ENCODE measurements at regions not wholly inside any gene's neighbourhood (a gene's known extent, or its start where the extent isn't known, plus 50 kb on each side); places are given as distances from the start of the nearest gene placed in this dataset.
A peak's percentile ranks its signal among the peaks of the same experiment; 100 is the strongest.

GRCh38 chr2:234135750-234136221 lies 85.3 kb downstream of the SPP2 start:
- CTCF ChIA-PET, result interaction anchor here (0.6 to 5.9 kb wide), 53 partner anchors 8 to 981 kb away, joined by 3 to 134 read pairs (median 5); partner anchors contain the start of gene ARL4C
- dilution Hi-C loops (cut with MboI; ENCODE audit: extremely low pct_ligation_motif_present, low sequenced_read_pairs), result no loop called here
- TF ChIP-seq POLR2AphosphoS5 (IDR thresholded peaks at IDR 0.05; ENCODE audit: insufficient read depth, low read depth, low read length) (no peak), CTCF (IDR thresholded peaks at IDR 0.05; ENCODE audit: extremely low read depth in 1 of 2, insufficient read depth in 1 of 2, low read depth in 1 of 2, low read length in 2 of 2) (peak; percentile 68 to 79)
- Histone ChIP-seq H3K4me2 (ENCODE audit: insufficient read depth, low read length) (no peak overlapping the region), H3K9me1 (replicated peaks; ENCODE audit: control insufficient read depth, extremely low read depth, insufficient read depth, low read length) (no peaks in the 10 kb centered on the region), H3K9me3 (replicated peaks; ENCODE audit: control insufficient read depth, insufficient read depth, low read length) (no peaks in the 10 kb centered on the region), H3K27me3 (ENCODE audit: control insufficient read depth in 2 of 2, insufficient read depth in 2 of 2, low read length in 2 of 2) (peaks cover 3 to 9% of the 10 kb centered on the region in 2 experiments), H3K4me3 (replicated peaks in 1 of 3; ENCODE audit: insufficient read depth in 1 of 3, low read depth in 1 of 3, low read length in 3 of 3) (no peak overlapping the region), H3K9ac (replicated peaks; ENCODE audit: extremely low read depth, insufficient read depth, low read length) (no peak overlapping the region), H3K27ac (ENCODE audit: insufficient read depth, low read depth, low read length) (no peak overlapping the region), H3K79me2 (ENCODE audit: control insufficient read depth, insufficient read depth, low read length) (no peaks in the 10 kb centered on the region), H3K4me1 (ENCODE audit: control insufficient read depth, extremely low read depth, insufficient read depth, low read length) (peaks cover 16% of the 10 kb centered on the region), H2AFZ (ENCODE audit: low read depth, low read length) (no peak overlapping the region), H4K20me1 (replicated peaks; ENCODE audit: control insufficient read depth, extremely low read depth, insufficient read depth, low read length) (no peaks in the 10 kb centered on the region), H3K36me3 (ENCODE audit: control insufficient read depth in 2 of 2, extremely low read depth in 1 of 2, insufficient read depth in 2 of 2, low read length in 2 of 2) (no peaks in the 10 kb centered on the region)
- FAIRE-seq (peak; percentile 86), DNase-seq (ENCODE audit: low read depth, low spot score) (peak; percentile 73)
- POLR2A ChIA-PET, result no interaction called here
- no TSS peak for BruUV-seq (replicated peaks)
- intact Hi-C loops (cut with micrococcal nuclease), result loop anchor here (1.0 kb wide), 7 partner anchors 123 to 982 kb away; no protein-coding TSS in a partner anchor

GRCh38 chr2:234134496-234134895 lies 84.0 kb downstream of the SPP2 start:
- Histone ChIP-seq H2AFZ (ENCODE audit: low read depth, low read length) (no peak overlapping the region), H3K9me1 (replicated peaks; ENCODE audit: control insufficient read depth, extremely low read depth, insufficient read depth, low read length) (no peaks in the 10 kb centered on the region), H3K9ac (replicated peaks; ENCODE audit: extremely low read depth, insufficient read depth, low read length) (no peak overlapping the region), H3K27me3 (ENCODE audit: control insufficient read depth in 2 of 2, insufficient read depth in 2 of 2, low read length in 2 of 2) (peaks cover 3 to 12% of the 10 kb centered on the region in 2 experiments), H3K27ac (ENCODE audit: insufficient read depth, low read depth, low read length) (no peak overlapping the region), H3K36me3 (ENCODE audit: control insufficient read depth in 2 of 2, extremely low read depth in 1 of 2, insufficient read depth in 2 of 2, low read length in 2 of 2) (no peaks in the 10 kb centered on the region), H3K4me2 (ENCODE audit: insufficient read depth, low read length) (no peak overlapping the region), H3K4me1 (ENCODE audit: control insufficient read depth, extremely low read depth, insufficient read depth, low read length) (peaks cover 16% of the 10 kb centered on the region), H3K9me3 (replicated peaks; ENCODE audit: control insufficient read depth, insufficient read depth, low read length) (no peaks in the 10 kb centered on the region), H3K79me2 (ENCODE audit: control insufficient read depth, insufficient read depth, low read length) (no peaks in the 10 kb centered on the region), H4K20me1 (replicated peaks; ENCODE audit: control insufficient read depth, extremely low read depth, insufficient read depth, low read length) (no peaks in the 10 kb centered on the region), H3K4me3 (replicated peaks in 1 of 3; ENCODE audit: insufficient read depth in 1 of 3, low read depth in 1 of 3, low read length in 3 of 3) (no peak overlapping the region)
- POLR2A ChIA-PET, result no interaction called here
- no TSS peak for BruUV-seq (replicated peaks)
- no peak for DNase-seq (ENCODE audit: low read depth, low spot score)
- FAIRE-seq, result no peak
- CTCF ChIA-PET, result interaction anchor here (1.7 to 3.7 kb wide), 2 partner anchors 363 to 411 kb away, joined by 7 to 78 read pairs; partner anchors contain the start of gene ARL4C
- intact Hi-C loops (cut with micrococcal nuclease), result no loop called here
- TF ChIP-seq MYC (IDR thresholded peaks at IDR 0.05; ENCODE audit: low read depth, low read length), result no peak
- no peak for TF ChIP-seq FOS (IDR thresholded peaks at IDR 0.05; ENCODE audit: borderline replicate concordance, insufficient read depth, low read length)
- TF ChIP-seq CTCF (IDR thresholded peaks at IDR 0.05; ENCODE audit: extremely low read depth in 1 of 2, insufficient read depth in 1 of 2, low read depth in 1 of 2, low read length in 2 of 2), result no peak
- no peak for TF ChIP-seq POLR2A (IDR thresholded peaks at IDR 0.05; ENCODE audit: low read depth, low read length)
- no peak for TF ChIP-seq MAX (IDR thresholded peaks at IDR 0.05; ENCODE audit: insufficient read depth, insufficient read length)
- no peak for TF ChIP-seq EZH2 (IDR thresholded peaks at IDR 0.05; ENCODE audit: borderline replicate concordance, low read depth, low read length, severe bottlenecking)
- TF ChIP-seq POLR2AphosphoS5 (IDR thresholded peaks at IDR 0.05; ENCODE audit: insufficient read depth, low read depth, low read length), result no peak
- no peak for TF ChIP-seq GATA2 (IDR thresholded peaks at IDR 0.05; ENCODE audit: insufficient read depth, insufficient read length, low read depth, low read length)
- no peak for TF ChIP-seq JUN (IDR thresholded peaks at IDR 0.05; ENCODE audit: borderline replicate concordance, insufficient read depth, insufficient read length, low read depth)
- dilution Hi-C loops (cut with MboI; ENCODE audit: extremely low pct_ligation_motif_present, low sequenced_read_pairs), result no loop called here
